Hepatic stellate cell (primary cell): ENCODE measurements at regions not wholly inside any gene's neighbourhood (a gene's known extent, or its start where the extent isn't known, plus 50 kb on each side); places are given as distances from the start of the nearest gene placed in this dataset.

ENCODE experiments used
- DNase-seq: peaks from one replicate; pipeline ENCODE4 v3.0.0; 2011; ENCODE audit warnings: low spot score

DNA sequence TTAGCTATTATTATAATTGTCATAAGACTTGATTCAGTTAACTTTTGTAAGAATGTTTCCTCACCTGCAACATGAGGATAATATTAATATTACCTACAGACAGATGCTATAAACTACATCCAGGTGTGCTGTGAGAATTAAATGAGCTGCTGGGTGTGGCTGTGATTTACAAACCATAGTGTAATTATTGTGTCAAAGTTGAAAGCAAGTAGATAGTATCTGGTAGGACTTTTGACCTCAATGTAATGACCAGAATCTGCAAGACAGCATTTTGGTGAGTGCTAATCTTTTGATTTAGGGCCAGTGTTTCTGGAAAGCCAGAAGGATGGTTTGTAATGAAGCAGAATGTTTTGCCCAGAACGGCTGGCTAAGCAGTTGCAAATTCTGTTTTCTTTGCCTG is 162.5 kb downstream of the TRMT11 start:
- DNase-seq = no peak

GRCh38 chr6:126152372-126152745 is 166.0 kb downstream of the TRMT11 start:
- no peak for DNase-seq

GRCh38 chr6:126153661-126154060 is 167.3 kb downstream of the TRMT11 start:
- no peak for DNase-seq

DNA sequence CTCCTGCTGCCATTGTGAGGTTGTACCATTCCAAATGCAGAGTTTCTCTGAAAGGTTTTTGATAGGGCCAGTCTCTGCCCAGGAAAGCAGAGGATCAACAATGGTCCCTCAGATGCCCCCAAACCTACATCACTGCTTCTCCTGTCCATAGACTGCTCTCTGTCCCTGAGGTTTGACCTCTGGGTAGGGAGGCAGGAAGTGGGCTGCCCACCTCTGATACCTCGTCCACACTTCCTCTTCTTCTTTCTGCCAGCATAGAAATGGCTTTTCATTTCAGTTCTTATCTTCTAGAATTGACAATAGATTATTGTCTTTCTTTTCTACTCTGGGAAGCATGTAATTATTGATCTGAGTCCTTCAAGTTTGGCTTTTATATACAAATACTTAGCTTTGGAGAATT is 170.6 kb downstream of the TRMT11 start:
- no peak for DNase-seq

DNA sequence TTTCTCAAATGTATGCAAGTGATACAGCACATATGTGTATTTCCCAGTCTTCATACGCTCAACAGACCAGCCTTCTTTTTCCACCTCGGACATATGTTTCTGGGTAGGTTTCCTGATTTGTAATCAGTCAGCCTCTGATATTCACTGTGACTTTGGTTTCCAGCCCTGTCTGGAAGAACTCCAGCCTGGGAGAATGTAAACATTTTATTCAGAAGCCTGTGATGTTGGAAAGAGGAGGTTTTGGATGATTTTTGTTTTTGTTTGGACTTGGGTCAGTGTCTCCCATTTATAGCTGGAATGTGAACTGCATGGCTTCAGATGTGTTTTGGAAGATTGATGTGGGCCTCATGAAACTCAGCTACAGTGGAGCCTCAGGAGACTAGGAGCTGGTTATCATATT is 172.2 kb upstream of the CENPW start:
- no peak for DNase-seq

DNA sequence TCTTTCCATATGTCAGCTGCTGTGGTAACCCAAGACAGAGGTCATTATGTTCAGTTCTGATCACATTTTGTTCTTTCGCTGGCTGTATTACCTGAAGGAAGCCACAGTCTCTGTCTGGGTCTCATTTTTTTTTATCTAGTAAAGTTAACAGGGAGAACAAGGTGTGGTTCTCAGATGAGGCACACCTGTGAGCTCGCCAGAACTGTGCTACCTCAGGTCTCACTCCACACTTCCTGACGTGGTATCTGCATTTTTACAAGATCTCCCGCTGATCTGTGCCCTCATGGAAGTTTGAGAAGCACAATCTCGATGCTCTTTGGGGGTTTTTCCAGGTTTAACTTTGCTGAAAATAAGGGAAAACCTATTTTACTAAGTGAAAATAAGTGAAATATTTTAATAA is 169.5 kb upstream of the CENPW start:
- DNase-seq = no peak

DNA sequence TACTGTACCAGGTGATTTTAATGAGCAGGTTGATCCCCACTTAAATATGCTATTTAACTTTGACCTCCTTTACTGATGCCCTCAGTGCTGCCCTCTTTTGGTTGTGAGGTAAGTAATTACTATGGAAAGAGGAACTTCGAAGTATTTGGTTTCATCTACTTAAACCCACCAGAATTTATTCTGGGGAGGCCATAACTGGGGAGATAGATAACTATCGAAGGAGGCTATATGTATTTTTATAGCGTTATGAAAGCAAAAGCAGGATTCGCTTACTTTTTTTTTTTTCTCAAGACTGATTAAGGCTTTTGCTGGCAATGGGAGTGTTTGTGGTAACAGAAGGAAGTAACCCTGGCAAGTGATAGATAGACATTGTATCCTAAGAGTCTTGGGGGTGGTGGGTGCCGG is 168.9 kb upstream of the CENPW start:
- no peak for DNase-seq

GRCh38 chr6:126172131-126172530 is 167.8 kb upstream of the CENPW start:
- DNase-seq = no peak

DNA sequence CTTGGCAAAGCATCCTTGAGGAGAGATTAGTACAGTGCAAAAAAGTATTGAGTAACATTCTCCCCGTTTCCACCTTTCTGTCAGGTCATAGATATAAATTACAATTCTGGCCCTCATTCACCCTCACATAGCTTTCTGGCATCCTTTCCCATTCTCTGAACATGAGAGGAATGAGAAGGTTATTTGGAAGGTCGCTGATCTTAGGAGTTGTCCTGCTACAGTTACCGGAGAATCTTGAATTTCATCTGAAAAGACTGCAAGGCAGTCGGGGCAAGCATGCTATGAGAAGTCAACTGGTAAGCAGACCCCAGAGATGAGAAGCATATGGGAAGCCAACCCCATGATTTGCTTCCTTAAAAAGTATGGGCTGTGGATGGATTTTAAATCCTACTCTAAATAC is 166.7 kb upstream of the CENPW start:
- no peak for DNase-seq

DNA sequence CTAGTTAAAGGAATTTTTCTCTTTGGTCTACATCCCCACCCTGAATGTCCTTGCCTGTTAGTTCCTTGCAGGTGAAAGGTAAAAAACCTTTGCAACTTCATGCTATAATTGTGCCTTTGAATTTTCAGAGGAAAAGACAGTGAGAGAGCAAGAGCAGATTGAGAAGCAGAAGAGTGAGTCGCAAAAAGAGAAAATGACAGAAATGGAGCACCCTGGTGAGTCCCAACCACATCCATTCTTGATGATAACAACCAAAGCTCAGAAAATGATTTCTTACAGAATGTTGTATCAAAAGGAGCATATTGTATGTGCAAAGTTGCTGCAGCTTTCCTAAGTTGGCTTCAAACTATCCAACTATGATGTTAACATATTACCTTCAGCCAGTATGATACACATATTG is 165.2 kb upstream of the CENPW start:
- DNase-seq = no peak

- DNase-seq = no peak
Observed at GRCh38 chr6:126175251-126175650, 164.7 kb upstream of the CENPW start.

DNA sequence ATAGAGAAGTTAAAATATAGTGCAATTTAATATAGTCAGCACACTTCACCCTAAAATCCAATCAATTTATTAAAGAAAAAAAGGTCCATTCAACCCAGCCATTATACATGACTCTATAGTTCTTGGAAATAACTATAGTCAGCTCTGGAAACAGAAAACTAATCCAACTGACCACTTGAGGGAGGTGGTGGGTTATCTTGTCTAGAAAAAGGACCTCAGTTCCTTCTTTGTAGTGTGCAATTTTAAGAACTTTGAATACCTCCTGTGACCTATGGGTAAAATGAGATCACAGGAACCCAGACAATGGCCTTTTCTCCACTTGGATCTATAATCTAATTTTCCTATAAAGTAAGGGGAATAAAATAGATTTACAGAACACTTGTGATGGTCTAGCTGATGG is 163.6 kb upstream of the CENPW start:
- no peak for DNase-seq

DNA sequence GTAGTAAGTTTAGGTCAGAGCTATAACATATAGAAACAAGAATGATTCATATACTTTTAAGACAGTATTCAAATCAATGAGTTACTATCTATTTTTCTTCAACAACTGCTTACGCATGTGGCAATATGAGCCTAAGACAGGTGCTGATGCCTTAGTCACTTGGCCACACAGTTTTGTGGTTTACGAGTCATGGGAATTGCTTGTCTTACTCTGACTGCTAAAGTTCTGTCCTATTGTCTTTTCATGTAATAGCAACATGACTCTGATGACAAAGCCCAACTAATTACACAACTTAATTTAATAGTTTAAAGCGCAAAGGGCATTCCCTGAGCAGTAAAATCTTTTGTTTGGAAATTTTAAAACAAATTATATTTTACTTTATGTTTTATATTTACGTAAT is 159.3 kb upstream of the CENPW start:
- DNase-seq = peak; percentile 11

DNA sequence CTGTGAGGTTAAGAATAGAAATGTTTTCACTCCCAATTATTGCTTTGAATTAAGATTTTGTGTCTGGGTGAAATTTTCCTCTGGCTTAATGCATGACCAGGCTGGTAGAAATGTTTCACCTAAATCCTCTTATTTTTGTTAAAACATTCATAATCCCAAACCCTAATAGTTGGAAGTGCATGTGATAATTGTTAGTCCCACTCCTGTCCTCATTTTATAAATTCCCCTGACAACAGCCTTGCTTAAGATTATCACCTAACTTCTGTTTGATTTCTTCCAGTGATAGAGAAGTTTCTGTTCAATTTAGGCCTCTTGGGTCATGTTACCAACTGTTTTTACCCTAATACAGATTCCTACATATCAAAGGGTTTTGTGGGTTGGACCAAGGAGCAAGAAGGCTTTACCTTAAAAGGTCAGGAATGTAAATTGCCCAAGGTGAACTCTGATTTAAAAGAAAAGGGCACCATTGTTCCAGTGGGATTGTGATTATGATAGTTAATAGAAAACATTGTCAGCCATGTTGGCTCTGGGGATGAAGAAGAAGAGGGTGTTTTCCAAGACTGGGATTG is 158.7 kb upstream of the CENPW start:
- no peak for DNase-seq

DNA sequence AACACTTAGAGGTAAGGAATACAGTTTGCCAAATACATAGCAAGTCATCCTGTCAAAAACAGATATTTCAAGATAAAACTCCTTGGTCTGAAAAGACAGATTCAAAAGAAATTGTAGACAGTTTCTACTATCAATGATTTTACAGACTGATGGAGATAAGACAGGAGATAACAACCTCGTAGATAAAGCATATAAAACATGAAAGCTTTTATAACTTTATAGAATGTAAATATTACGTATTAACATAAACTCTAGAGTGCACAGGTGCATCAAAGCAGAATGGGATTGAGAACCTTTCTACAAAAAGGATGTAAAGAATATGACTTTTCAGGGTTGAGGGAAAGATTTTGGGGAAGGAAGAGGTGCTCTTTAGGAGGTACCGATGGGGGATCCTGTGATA is 158.0 kb upstream of the CENPW start:
- DNase-seq = no peak

- no peak for DNase-seq
Observed at GRCh38 chr6:126182650-126183311, 157.1 kb upstream of the CENPW start.

DNA sequence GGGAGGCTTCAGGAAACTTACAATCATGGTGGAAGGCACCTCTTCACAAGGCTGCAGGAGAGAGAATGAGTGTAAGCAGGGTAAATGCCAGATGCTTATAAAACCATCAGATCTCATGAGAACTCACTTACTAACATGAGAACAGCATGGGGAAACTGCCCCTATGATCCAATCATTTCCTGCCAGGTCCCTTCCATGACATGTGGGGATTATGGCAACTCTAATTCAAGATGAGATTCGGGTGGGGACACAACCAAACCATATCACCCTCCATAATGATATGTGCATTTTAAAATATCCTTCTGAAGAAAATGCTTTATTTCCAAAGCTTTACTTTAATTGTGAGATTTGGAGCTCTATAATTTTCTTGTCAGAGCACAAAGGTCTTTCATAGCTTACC is 154.1 kb upstream of the CENPW start:
- DNase-seq = no peak

DNA sequence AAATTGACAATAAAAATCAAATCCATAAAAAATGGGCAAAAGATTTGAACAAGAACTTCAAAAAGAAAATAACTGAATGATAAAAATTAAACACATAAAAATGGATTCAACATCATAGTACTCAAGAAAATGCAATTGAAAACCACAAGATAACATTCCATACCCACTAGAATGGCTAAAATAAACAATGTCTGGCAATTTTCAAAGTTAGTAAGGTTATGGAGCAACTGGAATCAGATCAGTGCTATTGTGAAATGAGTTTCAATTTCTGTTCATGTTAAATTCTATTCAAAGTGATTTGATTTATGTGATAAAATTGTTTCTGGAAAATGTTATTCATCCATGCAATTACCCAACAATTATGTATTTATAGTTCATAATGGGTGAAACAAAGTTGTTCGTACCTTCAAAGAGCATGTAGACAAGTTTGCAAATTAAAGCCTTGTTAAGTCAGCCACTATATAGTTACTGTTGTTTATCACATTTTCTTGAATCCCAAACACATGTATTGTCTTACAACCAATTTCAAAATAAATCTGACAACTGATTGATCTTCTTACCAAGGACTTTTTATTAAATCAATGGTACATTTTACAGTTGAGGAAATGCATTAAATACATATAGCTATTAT is 151.5 kb upstream of the CENPW start:
- DNase-seq = peak; percentile 28

DNA sequence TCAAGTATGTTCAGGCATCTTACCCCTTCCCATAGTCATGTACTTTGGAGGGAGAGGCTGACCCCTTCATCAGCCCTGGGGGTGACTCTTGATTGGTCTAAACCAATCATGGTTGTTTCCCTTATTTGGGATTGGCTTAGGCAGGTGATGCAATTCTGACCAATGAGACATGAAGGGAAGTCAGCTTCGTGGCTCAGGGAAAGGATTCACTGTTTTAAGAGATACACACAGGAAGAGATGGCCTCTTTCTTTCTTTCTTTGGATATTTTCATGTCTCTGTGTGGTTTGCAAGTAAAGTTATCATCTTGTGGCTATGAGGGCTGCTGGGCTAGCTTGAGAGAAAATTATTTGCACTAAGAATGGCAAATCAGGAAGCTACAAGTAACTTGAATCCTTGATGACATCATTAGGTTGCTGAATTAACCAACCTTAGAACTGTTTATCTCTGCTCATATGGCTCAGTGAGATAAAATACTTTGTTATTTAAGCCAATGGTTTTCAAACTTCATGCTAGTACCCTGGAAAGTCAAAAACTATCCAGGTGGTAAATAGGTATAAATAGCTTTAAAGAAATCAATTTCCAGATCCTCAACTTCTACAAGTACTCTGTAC is 144.2 kb upstream of the CENPW start:
- no peak for DNase-seq

DNA sequence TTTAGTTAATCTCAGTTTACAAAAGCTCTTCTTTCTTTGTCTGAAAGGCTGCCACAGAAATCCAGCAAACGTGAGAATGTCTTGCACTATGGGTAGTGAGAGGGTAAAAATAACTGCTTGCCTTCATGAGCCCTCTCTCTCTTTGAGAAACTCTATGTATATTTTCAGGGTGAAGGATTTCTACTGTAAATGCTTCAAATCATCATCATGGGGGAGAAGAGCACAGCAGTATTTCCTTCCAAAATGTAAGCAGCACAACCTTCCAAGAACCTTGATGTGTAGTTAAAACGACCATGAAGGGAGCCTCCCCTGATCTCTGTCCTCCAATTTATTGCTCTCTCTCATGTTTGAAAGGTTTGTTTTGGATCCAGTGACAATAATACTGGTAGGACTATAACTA is 141.3 kb upstream of the CENPW start:
- no peak for DNase-seq

GRCh38 chr6:126199466-126199865 is 140.4 kb upstream of the CENPW start:
- DNase-seq = no peak

DNA sequence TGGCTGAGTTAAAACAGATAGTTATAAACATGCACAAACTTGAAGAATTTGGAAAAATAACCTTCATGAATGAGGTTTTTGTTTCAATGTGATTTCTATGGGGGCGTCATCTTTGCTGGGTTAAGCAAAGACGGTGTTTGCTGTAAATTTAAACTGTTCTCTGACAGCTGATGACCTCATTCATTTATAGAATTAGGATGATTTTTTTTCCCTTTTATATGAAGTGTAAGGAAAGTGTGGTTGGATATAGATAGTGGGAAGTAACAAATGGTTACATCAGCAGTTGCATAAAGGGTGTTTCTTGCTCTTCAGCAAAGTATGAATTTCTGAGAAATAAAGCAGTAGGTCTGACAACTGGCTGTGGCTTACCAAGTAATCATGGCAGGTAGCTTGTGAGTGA is 137.2 kb upstream of the CENPW start:
- no peak for DNase-seq

- DNase-seq = no peak
Observed at GRCh38 chr6:126204126-126204525, 135.8 kb upstream of the CENPW start.

- DNase-seq = no peak
Observed at GRCh38 chr6:126204598-126204997, 135.3 kb upstream of the CENPW start.
